Caco-2 (cell line): ENCODE measurements at regions not wholly inside any gene's neighbourhood (a gene's known extent, or its start where the extent isn't known, plus 50 kb on each side); places are given as distances from the start of the nearest gene placed in this dataset.

Source experiments
- BruUV-seq: library from RNA; stranded (reverse); fragments of 400-500 nt; replicated peaks from 2 replicates; lab custom pipeline; 2021; lab: Mats Ljungman, UMichigan
- CTCF ChIA-PET: fragments of 300-600 bp; sonication (Branson Sonifier 250); formaldehyde crosslinking; loops from one replicate; lab custom pipeline; 2022; ENCODE audit warnings: antibody characterized with exemption; lab: Charles Lee
- POLR2A ChIA-PET: fragments of 300-600 bp; sonication (Branson Sonifier 250); formaldehyde crosslinking; loops from one replicate; lab custom pipeline; 2022; ENCODE audit warnings: antibody characterized with exemption; lab: Charles Lee
- DNase-seq, 2 experiments: peaks; one replicate each; pipeline versions ENCODE4 v3.0.0 to v3.0.0-alpha.2; 2020 to 2022
- H3K27me3 ChIP-seq: replicated peaks from 2 replicates; pipeline ENCODE4 v1.6.0; 2011; ENCODE audit warnings: low read length; ENCODE audit not compliant: control insufficient read depth, insufficient read depth
- H3K36me3 ChIP-seq: 2 replicates; pipeline ENCODE4 v1.5.1; 2011; ENCODE audit warnings: low read length; ENCODE audit not compliant: control insufficient read depth, insufficient read depth
- H3K4me1 ChIP-seq: fragments of 250-450 bp; sonication (Bioruptor Pico); 2 replicates; pipeline ENCODE4 v1.5.1; 2020; ENCODE audit warnings: mild to moderate bottlenecking
- H3K4me3 ChIP-seq: 2 replicates; pipeline ENCODE4 v1.5.1; 2011; ENCODE audit warnings: low read depth, mild to moderate bottlenecking, control low read depth, low read length
- H3K9me3 ChIP-seq: fragments of 250-450 bp; sonication (Bioruptor Pico); 2 replicates; pipeline ENCODE4 v1.5.1; 2020; ENCODE audit warnings: mild to moderate bottlenecking, moderate library complexity
- H3K27ac Mint-ChIP-seq: one replicate; pipeline ENCODE4 v1.8.0; 2022; ENCODE audit warnings: mixed read lengths; ENCODE audit not compliant: unreplicated experiment
- H3K27me3 Mint-ChIP-seq: one replicate; pipeline ENCODE4 v1.8.0; 2022; ENCODE audit warnings: mixed read lengths; ENCODE audit not compliant: insufficient read depth, unreplicated experiment
- H3K36me3 Mint-ChIP-seq: one replicate; pipeline ENCODE4 v1.8.0; 2022; ENCODE audit warnings: mild to moderate bottlenecking, mixed read lengths; ENCODE audit not compliant: insufficient read depth, unreplicated experiment
- H3K4me1 Mint-ChIP-seq: one replicate; pipeline ENCODE4 v1.8.0; 2022; ENCODE audit warnings: low read depth, mixed read lengths; ENCODE audit not compliant: unreplicated experiment
- H3K4me3 Mint-ChIP-seq: one replicate; pipeline ENCODE4 v1.8.0; 2022; ENCODE audit warnings: mild to moderate bottlenecking, moderate library complexity, mixed read lengths; ENCODE audit not compliant: unreplicated experiment
- H3K9me3 Mint-ChIP-seq: one replicate; pipeline ENCODE4 v1.8.0; 2022; ENCODE audit warnings: mixed read lengths; ENCODE audit not compliant: unreplicated experiment
- CTCF ChIP-seq, 2 experiments: fragments of 200-600 bp in 1 of 2; IDR thresholded peaks; 1 replicate in 1 of 2; 2 replicates in 1 of 2; pipeline versions ENCODE4 v1.5.1 to v1.8.0; 2011 to 2022; ENCODE audit warnings: antibody characterized with exemption in 1 of 2, control low read depth in 1 of 2, inconsistent platforms in 1 of 2, low read depth in 1 of 2, low read length in 1 of 2, mild to moderate bottlenecking in 1 of 2, moderate library complexity in 1 of 2; ENCODE audit not compliant: insufficient read depth in 1 of 2, severe bottlenecking in 1 of 2, unreplicated experiment in 1 of 2
- intact Hi-C: fragments of 100-400 bp; cut with micrococcal nuclease; formaldehyde crosslinking; loops from one replicate; pipeline ENCODE4 v1.10.0; 2022; ENCODE audit not compliant: unreplicated experiment

- no peak overlapping the region for H3K4me3 ChIP-seq
- Mint-ChIP-seq H3K9me3 (no peaks in the 10 kb centered on the region), H3K27ac (no peak overlapping the region), H3K4me3 (no peak overlapping the region), H3K27me3 (peaks cover 3% of the 10 kb centered on the region), H3K36me3 (no peaks in the 10 kb centered on the region), H3K4me1 (no peaks in the 10 kb centered on the region)
- CTCF ChIA-PET = no interaction called here
- H3K27me3 ChIP-seq = no peaks in the 10 kb centered on the region
- H3K36me3 ChIP-seq = no peaks in the 10 kb centered on the region
- TF ChIP-seq CTCF (IDR thresholded peaks at IDR 0.05; ENCODE audit: insufficient read depth in 1 of 2, low read depth in 1 of 2, low read length in 1 of 2, severe bottlenecking in 1 of 2, unreplicated experiment in 1 of 2) = no peak
- intact Hi-C loops = no loop called here
- DNase-seq = no peak
- no peaks in the 10 kb centered on the region for H3K4me1 ChIP-seq
- no TSS peak for BruUV-seq
- POLR2A ChIA-PET = no interaction called here
- H3K9me3 ChIP-seq = no peaks in the 10 kb centered on the region
Observed at GRCh38 chr3:16720367-16720940, 115.2 kb upstream of the DAZL start.

GRCh38 chr3:16721494-16721893 is 116.3 kb upstream of the DAZL start:
- intact Hi-C loops = no loop called here
- Mint-ChIP-seq H3K9me3 (no peaks in the 10 kb centered on the region), H3K4me3 (no peak overlapping the region), H3K27me3 (peaks cover 3% of the 10 kb centered on the region), H3K36me3 (no peaks in the 10 kb centered on the region), H3K4me1 (no peaks in the 10 kb centered on the region), H3K27ac (no peak overlapping the region)
- H3K4me3 ChIP-seq = no peak overlapping the region
- H3K9me3 ChIP-seq = no peaks in the 10 kb centered on the region
- no peak for DNase-seq
- TF ChIP-seq CTCF (IDR thresholded peaks at IDR 0.05; ENCODE audit: insufficient read depth in 1 of 2, low read depth in 1 of 2, low read length in 1 of 2, severe bottlenecking in 1 of 2, unreplicated experiment in 1 of 2) = no peak
- no peaks in the 10 kb centered on the region for H3K36me3 ChIP-seq
- ChIA-PET POLR2A (no interaction called here), CTCF (no interaction called here)
- BruUV-seq = no TSS peak
- H3K27me3 ChIP-seq = no peaks in the 10 kb centered on the region
- H3K4me1 ChIP-seq = no peaks in the 10 kb centered on the region

DNA sequence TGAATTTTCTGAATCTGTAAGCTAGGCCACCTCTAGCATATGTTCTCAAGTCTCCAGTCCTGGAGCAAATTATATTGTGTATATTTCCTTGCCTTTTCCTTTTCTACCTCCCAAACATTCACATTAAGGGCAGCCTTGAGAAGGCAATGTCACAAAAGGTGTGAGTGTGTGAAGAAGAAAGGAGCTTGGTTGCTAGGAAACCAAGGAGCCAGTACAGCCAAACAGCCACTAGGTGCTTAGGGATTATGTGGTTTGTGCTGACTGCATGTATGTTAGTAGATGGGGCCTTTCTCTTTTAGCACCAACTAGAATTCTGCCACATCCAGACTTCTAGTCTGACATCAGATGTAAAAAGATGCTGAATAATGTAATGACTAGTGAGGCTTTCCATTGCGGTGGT is 118.8 kb upstream of the DAZL start:
- H3K27ac Mint-ChIP-seq = no peak overlapping the region
- H3K4me3 Mint-ChIP-seq = no peak overlapping the region
- TF ChIP-seq CTCF (IDR thresholded peaks at IDR 0.05; ENCODE audit: insufficient read depth in 1 of 2, low read depth in 1 of 2, low read length in 1 of 2, severe bottlenecking in 1 of 2, unreplicated experiment in 1 of 2) = no peak
- H3K27me3 Mint-ChIP-seq = peaks cover 3% of the 10 kb centered on the region
- intact Hi-C loops = no loop called here
- no peaks in the 10 kb centered on the region for H3K4me1 ChIP-seq
- H3K36me3 ChIP-seq = no peaks in the 10 kb centered on the region
- H3K4me1 Mint-ChIP-seq = no peaks in the 10 kb centered on the region
- H3K27me3 ChIP-seq = no peaks in the 10 kb centered on the region
- no peaks in the 10 kb centered on the region for H3K36me3 Mint-ChIP-seq
- H3K4me3 ChIP-seq = no peak overlapping the region
- ChIA-PET POLR2A (no interaction called here), CTCF (no interaction called here)
- DNase-seq = peak in 1 of 2 experiments; percentile 6
- BruUV-seq = no TSS peak
- H3K9me3 ChIP-seq = no peaks in the 10 kb centered on the region
- no peaks in the 10 kb centered on the region for H3K9me3 Mint-ChIP-seq
